Liver (tissue), 8 donors: ENCODE measurements at regions not wholly inside any gene's neighbourhood (a gene's known extent, or its start where the extent isn't known, plus 50 kb on each side); places are given as distances from the start of the nearest gene placed in this dataset.

Source experiments
- DNase-seq: peaks from one replicate; pipeline ENCODE4 v3.0.0-alpha.2; 2017; ENCODE audit warnings: low spot score
- H3K27ac ChIP-seq, 2 donors: one replicate each; pipeline ENCODE4 v1.7.0; 2013; ENCODE audit warnings: inconsistent platforms in 2 of 2, low read length in 2 of 2, control low read depth in 1 of 2, low read depth in 1 of 2, mild to moderate bottlenecking in 1 of 2
- H3K27me3 ChIP-seq, 4 donors: one replicate each; pipeline versions ENCODE4 v1.6.1 to v1.7.0; 2013; ENCODE audit warnings: low read length in 3 of 4, inconsistent platforms in 1 of 4, mild to moderate bottlenecking in 1 of 4, moderate library complexity in 1 of 4; ENCODE audit not compliant: control insufficient read depth in 4 of 4, insufficient read depth in 4 of 4
- H3K36me3 ChIP-seq, 4 donors: one replicate each; pipeline versions ENCODE4 v1.6.1 to v1.7.0; 2013; ENCODE audit warnings: low read length in 3 of 4, mild to moderate bottlenecking in 3 of 4, low read depth in 1 of 4, moderate library complexity in 1 of 4; ENCODE audit not compliant: control insufficient read depth in 4 of 4, insufficient read depth in 3 of 4
- H3K4me1 ChIP-seq, 4 donors: one replicate each; pipeline versions ENCODE4 v1.6.1 to v1.7.0; 2013; ENCODE audit warnings: low read length in 3 of 4, mild to moderate bottlenecking in 3 of 4, moderate library complexity in 1 of 4; ENCODE audit not compliant: control insufficient read depth in 4 of 4, insufficient read depth in 4 of 4
- H3K4me3 ChIP-seq, 3 donors: one replicate each; pipeline versions ENCODE4 v1.6.1 to v1.7.0; 2013; ENCODE audit warnings: low read length in 3 of 3, control low read depth in 1 of 3, low read depth in 1 of 3, mild to moderate bottlenecking in 1 of 3
- H3K9ac ChIP-seq, 2 donors: one replicate each; pipeline ENCODE4 v1.7.0; 2013; ENCODE audit warnings: low read length in 2 of 2, mild to moderate bottlenecking in 2 of 2, moderate library complexity in 2 of 2, control low read depth in 1 of 2, low read depth in 1 of 2
- H3K9me3 ChIP-seq, 4 donors: one replicate each; pipeline versions ENCODE4 v1.6.1 to v1.7.0; 2013; ENCODE audit warnings: low read length in 3 of 4; ENCODE audit not compliant: control insufficient read depth in 4 of 4
- ATF3 ChIP-seq: IDR thresholded peaks from 2 replicates; pipeline ENCODE4 v1.6.1; 2016; ENCODE audit warnings: antibody characterized with exemption
- CTCF ChIP-seq: fragments of 150-350 bp; IDR thresholded peaks from 2 replicates; pipeline ENCODE4 v1.5.1; 2017; ENCODE audit warnings: improper control_type of control experiment, low read depth, low read length; ENCODE audit not compliant: missing input control
- EGR1 ChIP-seq, 2 donors: IDR thresholded peaks; 2 replicates each; pipeline ENCODE4 v1.6.1; 2016 to 2018; ENCODE audit warnings: antibody characterized with exemption in 2 of 2, low read depth in 2 of 2
- HNF4A ChIP-seq, 2 donors: conservative IDR thresholded peaks; 2 replicates each; pipeline ENCODE4 v1.6.1; 2016; ENCODE audit warnings: antibody characterized with exemption in 2 of 2, mild to moderate bottlenecking in 2 of 2
- MAX ChIP-seq: IDR thresholded peaks from 2 replicates; pipeline ENCODE4 v1.6.1; 2016; ENCODE audit warnings: antibody characterized with exemption
- NR2F2 ChIP-seq: IDR thresholded peaks from 2 replicates; pipeline ENCODE4 v1.6.1; 2016; ENCODE audit warnings: antibody characterized with exemption
- RAD21 ChIP-seq, 2 donors: IDR thresholded peaks; 2 replicates each; pipeline ENCODE4 v1.6.1; 2016; ENCODE audit warnings: antibody characterized with exemption in 2 of 2, mild to moderate bottlenecking in 2 of 2
- REST ChIP-seq: IDR thresholded peaks from 2 replicates; pipeline ENCODE4 v1.6.1; 2016; ENCODE audit warnings: antibody characterized with exemption, mild to moderate bottlenecking
- RXRA ChIP-seq, 2 donors: IDR thresholded peaks; 2 replicates each; pipeline ENCODE4 v1.6.1; 2017 to 2018; ENCODE audit warnings: antibody characterized with exemption in 2 of 2, mild to moderate bottlenecking in 1 of 2
- SP1 ChIP-seq: IDR thresholded peaks from 2 replicates; pipeline ENCODE4 v1.6.1; 2018; ENCODE audit warnings: antibody characterized with exemption, mild to moderate bottlenecking
- TAF1 ChIP-seq: conservative IDR thresholded peaks from 2 replicates; pipeline ENCODE4 v1.6.1; 2016; ENCODE audit warnings: antibody characterized with exemption, mild to moderate bottlenecking
- YY1 ChIP-seq: IDR thresholded peaks from 2 replicates; pipeline ENCODE4 v1.6.1; 2016; ENCODE audit warnings: antibody characterized with exemption, mild to moderate bottlenecking
- ZBTB33 ChIP-seq: IDR thresholded peaks from 2 replicates; pipeline ENCODE4 v1.6.1; 2016; ENCODE audit warnings: antibody characterized with exemption
- WGBS: extraction: QIAGEN DNeasy Blood & Tissue Kit; methylation state at CpG from one replicate; pipeline ENCODE4 v1.1.7; 2013; 5-methylcytosine and 5-hydroxymethylcytosine counted together
- donor health status: healthy.
- donor health status: healthy.
- donor health status: healthy.
- donor health status: healthy.
- donor health status: healthy.

- H3K9ac ChIP-seq = no peak overlapping the region
- WGBS = 89% methylated on average over 6 of the region's 6 CpGs
- H3K27ac ChIP-seq = no peak overlapping the region
- H3K4me3 ChIP-seq = no peak overlapping the region
- DNase-seq = no peak
- no peak for TF ChIP-seq CTCF
- TF ChIP-seq ATF3 = no peak
- TF ChIP-seq REST = no peak
- no peak for TF ChIP-seq EGR1 (IDR thresholded peaks at IDR 0.05; ENCODE audit: low read depth in 2 of 2)
- TF ChIP-seq ZBTB33 = no peak
- TF ChIP-seq YY1 = no peak
- TF ChIP-seq SP1 = no peak
- no peak for TF ChIP-seq TAF1
- TF ChIP-seq RAD21 (IDR thresholded peaks at IDR 0.05) = no peak
- no peak for TF ChIP-seq NR2F2
- TF ChIP-seq MAX = no peak
- H3K4me1 ChIP-seq = peaks cover 0 to 16% (median 13%) of the 10 kb centered on the region in 4 donors
- H3K36me3 ChIP-seq = no peaks in the 10 kb centered on the region
- H3K27me3 ChIP-seq = no peaks in the 10 kb centered on the region
- no peaks in the 10 kb centered on the region for H3K9me3 ChIP-seq
These were observed 181.9 kb downstream of the UTP18 start for GRCh38 chr17:51442088-51442865.

GRCh38 chr17:51443646-51444045 lies 183.3 kb downstream of the UTP18 start:
- TF ChIP-seq HNF4A (conservative IDR thresholded peaks at IDR 0.05) = no peak
- TF ChIP-seq RXRA (IDR thresholded peaks at IDR 0.05) = no peak
- no peak for TF ChIP-seq CTCF
- no peak for TF ChIP-seq YY1

More at GRCh38 chr17:51443646-51444045, 183.3 kb downstream of the UTP18 start:
- no peak overlapping the region for H3K9ac ChIP-seq
- H3K9me3 ChIP-seq = no peaks in the 10 kb centered on the region
- no peaks in the 10 kb centered on the region for H3K36me3 ChIP-seq
- H3K27me3 ChIP-seq = no peaks in the 10 kb centered on the region
- WGBS = 86% methylated on average over 3 of the region's 3 CpGs
- peaks cover 0 to 16% (median 13%) of the 10 kb centered on the region in 4 donors for H3K4me1 ChIP-seq
- DNase-seq = no peak
- no peak overlapping the region for H3K27ac ChIP-seq
- H3K4me3 ChIP-seq = no peak overlapping the region
